ENCODE measurements at regions not wholly inside any gene's neighbourhood (a gene's known extent, or its start where the extent isn't known, plus 50 kb on each side); places are given as distances from the start of the nearest gene placed in this dataset.

- Mint-ChIP-seq H3K4me1 (no peaks in the 10 kb centered on the region), H3K9me3 (peaks cover 12% of the 10 kb centered on the region), H3K4me3 (no peak overlapping the region), H3K36me3 (no peaks in the 10 kb centered on the region), H3K27me3 (no peaks in the 10 kb centered on the region), H3K27ac (no peak overlapping the region)
- no peak for ATAC-seq
Observed at GRCh38 chr14:98726585-98727405, 545.2 kb downstream of the BCL11B start.

DNA sequence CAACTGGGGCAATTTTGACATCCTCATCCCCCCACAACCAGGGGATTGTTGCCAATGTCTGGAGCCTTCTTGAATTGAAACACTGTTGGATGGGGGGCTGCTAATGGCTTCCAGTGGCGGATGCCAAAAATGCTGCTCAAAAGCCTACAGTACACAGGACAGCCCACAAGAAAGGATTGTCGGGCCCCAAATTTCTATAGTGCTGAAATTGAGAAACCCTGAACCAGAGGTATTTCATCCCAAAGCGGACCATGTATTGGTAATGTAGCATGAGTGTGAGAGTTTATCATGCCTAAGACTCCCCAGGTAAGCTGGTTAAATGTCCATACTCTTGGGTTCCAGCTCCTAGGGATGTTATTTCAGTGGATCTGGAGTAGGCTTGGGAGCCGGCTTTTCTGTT, 544.0 kb downstream of the BCL11B start:
- no peak for ATAC-seq
- Mint-ChIP-seq H3K4me1 (no peaks in the 10 kb centered on the region), H3K27me3 (no peaks in the 10 kb centered on the region), H3K36me3 (no peaks in the 10 kb centered on the region), H3K9me3 (peaks cover 8% of the 10 kb centered on the region), H3K4me3 (no peak overlapping the region), H3K27ac (no peak overlapping the region)

- no peaks in the 10 kb centered on the region for H3K27me3 Mint-ChIP-seq
- H3K27ac Mint-ChIP-seq, result no peak overlapping the region
- no peak for ATAC-seq
Observed at GRCh38 chr14:98728836-98729235, 543.2 kb downstream of the BCL11B start.

DNA sequence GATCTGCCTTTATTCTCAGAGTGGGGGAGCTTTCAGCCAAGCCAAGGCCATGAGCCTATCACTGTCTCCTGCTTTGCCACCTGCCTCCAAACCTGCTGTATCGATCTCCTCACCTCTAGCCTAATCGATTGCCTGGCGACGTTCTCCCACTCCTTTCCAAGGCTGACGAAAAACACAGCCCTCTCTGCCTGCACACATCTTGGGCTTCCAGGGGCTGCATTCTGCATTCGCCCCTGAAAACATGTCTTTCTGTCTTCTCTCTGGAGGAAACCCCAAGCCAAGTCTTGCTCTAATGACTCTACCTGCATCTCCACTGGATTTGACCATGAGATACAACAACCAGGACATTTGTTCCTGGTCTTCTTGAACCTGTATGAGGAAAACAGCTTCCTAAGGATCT, 540.7 kb downstream of the BCL11B start:
- peaks cover 14% of the 10 kb centered on the region for H3K9me3 Mint-ChIP-seq
- no peak for ATAC-seq
- H3K4me1 Mint-ChIP-seq, result no peaks in the 10 kb centered on the region
- H3K4me3 Mint-ChIP-seq, result no peak overlapping the region
- H3K36me3 Mint-ChIP-seq, result no peaks in the 10 kb centered on the region
- no peaks in the 10 kb centered on the region for H3K27me3 Mint-ChIP-seq
- no peak overlapping the region for H3K27ac Mint-ChIP-seq

More at GRCh38 chr14:98728836-98729235, 543.2 kb downstream of the BCL11B start:
- no peak overlapping the region for H3K4me3 Mint-ChIP-seq
- no peaks in the 10 kb centered on the region for H3K36me3 Mint-ChIP-seq
- H3K4me1 Mint-ChIP-seq, result no peaks in the 10 kb centered on the region
- peaks cover 11% of the 10 kb centered on the region for H3K9me3 Mint-ChIP-seq

GRCh38 chr14:98731701-98732100, 540.3 kb downstream of the BCL11B start:
- Mint-ChIP-seq H3K27me3 (no peaks in the 10 kb centered on the region), H3K4me1 (no peaks in the 10 kb centered on the region), H3K9me3 (peaks cover 14% of the 10 kb centered on the region), H3K27ac (no peak overlapping the region), H3K4me3 (no peak overlapping the region), H3K36me3 (no peaks in the 10 kb centered on the region)
- ATAC-seq, result no peak

- no peak for ATAC-seq
- no peak overlapping the region for H3K4me3 Mint-ChIP-seq
- no peaks in the 10 kb centered on the region for H3K27me3 Mint-ChIP-seq
- H3K9me3 Mint-ChIP-seq, result peaks cover 14% of the 10 kb centered on the region
- no peaks in the 10 kb centered on the region for H3K4me1 Mint-ChIP-seq
- H3K36me3 Mint-ChIP-seq, result no peaks in the 10 kb centered on the region
- H3K27ac Mint-ChIP-seq, result no peak overlapping the region
Observed at GRCh38 chr14:98733536-98733935, 538.5 kb downstream of the BCL11B start.

DNA sequence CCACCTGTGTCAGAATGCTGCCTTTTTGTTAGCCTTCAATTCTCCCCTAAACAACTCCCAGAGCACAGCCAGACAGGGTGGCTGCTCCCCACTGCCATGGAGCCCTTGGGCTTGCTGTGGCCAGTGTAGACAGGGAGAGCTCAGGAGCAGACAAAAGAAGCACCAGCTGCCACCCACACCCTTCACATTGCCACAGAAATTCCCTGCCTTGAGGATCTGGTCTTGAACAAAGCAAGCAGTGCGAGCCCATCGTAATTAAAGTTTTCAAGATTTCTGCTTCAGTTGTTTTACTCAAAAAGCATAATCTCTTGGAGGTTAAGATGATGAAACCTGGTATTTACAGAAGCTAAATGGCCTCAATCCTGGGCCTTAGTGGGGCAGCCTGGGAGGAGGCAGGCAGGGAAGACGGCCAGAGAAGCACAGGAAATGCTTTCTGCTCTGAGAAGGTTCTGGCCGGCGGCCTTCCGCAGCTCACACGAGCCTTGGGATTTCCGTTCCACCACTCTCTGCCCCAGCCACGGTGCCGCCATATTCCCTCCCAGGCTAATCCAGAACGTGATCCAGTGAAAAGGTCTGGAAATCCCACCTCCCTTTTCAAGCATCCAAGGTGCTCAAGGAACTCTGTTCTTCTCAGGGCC, 535.2 kb downstream of the BCL11B start:
- H3K36me3 Mint-ChIP-seq, result no peaks in the 10 kb centered on the region
- no peak overlapping the region for H3K27ac Mint-ChIP-seq
- no peak for ATAC-seq
- H3K4me3 Mint-ChIP-seq, result no peak overlapping the region
- no peaks in the 10 kb centered on the region for H3K27me3 Mint-ChIP-seq
- peaks cover 10% of the 10 kb centered on the region for H3K9me3 Mint-ChIP-seq
- H3K4me1 Mint-ChIP-seq, result no peaks in the 10 kb centered on the region

DNA sequence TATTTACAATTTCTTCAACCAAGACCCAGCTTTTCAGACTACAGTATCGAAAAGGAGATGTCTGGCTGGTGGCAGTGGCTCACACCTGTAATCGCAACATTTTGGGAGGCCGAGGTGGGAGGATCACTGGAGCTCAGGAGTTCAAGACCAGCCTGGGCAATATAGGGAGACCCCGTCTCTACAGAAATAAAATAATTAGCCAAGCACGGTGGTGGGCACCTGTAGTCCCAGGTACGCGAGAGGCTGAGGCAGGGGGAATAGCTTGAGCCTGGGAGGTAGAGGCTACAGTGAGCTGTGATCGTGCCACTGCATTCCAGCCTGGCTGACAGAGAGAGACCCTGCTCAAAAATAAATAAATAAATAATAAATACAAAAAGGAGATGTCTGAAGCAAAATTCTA, 530.5 kb downstream of the BCL11B start:
- no peak overlapping the region for H3K27ac Mint-ChIP-seq
- no peak for ATAC-seq
- no peaks in the 10 kb centered on the region for H3K27me3 Mint-ChIP-seq
- peaks cover 6% of the 10 kb centered on the region for H3K9me3 Mint-ChIP-seq
- no peaks in the 10 kb centered on the region for H3K4me1 Mint-ChIP-seq
- H3K36me3 Mint-ChIP-seq, result no peaks in the 10 kb centered on the region
- H3K4me3 Mint-ChIP-seq, result no peak overlapping the region

- Mint-ChIP-seq H3K36me3 (no peaks in the 10 kb centered on the region), H3K4me1 (no peaks in the 10 kb centered on the region), H3K4me3 (no peak overlapping the region), H3K9me3 (peaks cover 6% of the 10 kb centered on the region), H3K27ac (no peak overlapping the region), H3K27me3 (no peaks in the 10 kb centered on the region)
- ATAC-seq, result no peak
Observed at GRCh38 chr14:98742001-98742400, 530.0 kb downstream of the BCL11B start.

DNA sequence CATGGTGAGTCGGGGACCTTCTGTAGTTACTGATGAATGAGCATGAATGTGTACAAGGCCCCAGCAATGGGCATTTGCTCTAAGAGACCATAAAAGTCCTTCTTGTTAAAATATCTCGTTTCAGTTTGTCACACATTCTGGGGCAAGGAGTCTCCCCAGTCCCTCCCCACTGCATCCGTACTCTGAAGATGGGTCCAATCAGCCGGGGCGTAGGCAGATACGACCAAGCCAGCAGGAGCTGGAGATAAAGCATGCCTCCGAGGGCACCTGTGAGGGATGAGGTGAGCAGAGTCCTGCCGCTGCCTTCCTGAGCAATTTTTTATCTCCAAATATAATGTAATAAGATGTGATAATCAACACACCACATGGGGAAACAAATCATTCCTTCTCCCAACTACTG, 528.5 kb downstream of the BCL11B start:
- Mint-ChIP-seq H3K4me1 (no peaks in the 10 kb centered on the region), H3K27me3 (no peaks in the 10 kb centered on the region), H3K9me3 (peaks cover 6% of the 10 kb centered on the region), H3K27ac (no peak overlapping the region), H3K4me3 (no peak overlapping the region), H3K36me3 (no peaks in the 10 kb centered on the region)
- no peak for ATAC-seq

GRCh38 chr14:98748966-98749365, 523.0 kb downstream of the BCL11B start:
- no peak for ATAC-seq
- no peaks in the 10 kb centered on the region for H3K27me3 Mint-ChIP-seq
- H3K4me3 Mint-ChIP-seq, result no peak overlapping the region
- no peaks in the 10 kb centered on the region for H3K36me3 Mint-ChIP-seq
- peaks cover 21% of the 10 kb centered on the region for H3K9me3 Mint-ChIP-seq
- no peaks in the 10 kb centered on the region for H3K4me1 Mint-ChIP-seq
- H3K27ac Mint-ChIP-seq, result no peak overlapping the region

DNA sequence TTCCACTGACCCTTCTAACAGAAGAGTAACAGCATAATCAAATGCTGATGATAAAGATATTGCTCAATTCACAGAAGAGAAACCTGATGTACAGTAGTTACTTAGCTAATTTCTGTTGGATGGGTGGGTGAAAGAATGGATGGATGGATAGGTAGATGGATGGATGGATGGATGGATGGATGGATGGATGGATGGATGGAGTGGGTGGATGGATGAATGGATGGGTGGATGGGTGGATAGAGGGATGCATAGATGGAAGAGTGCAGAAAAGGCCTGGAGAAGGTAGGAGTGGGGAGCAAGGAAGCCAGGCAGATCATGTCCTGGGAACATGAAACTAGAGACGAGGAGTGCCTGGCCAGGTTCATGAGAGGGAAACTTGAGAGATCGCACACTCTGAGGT, 520.9 kb downstream of the BCL11B start:
- Mint-ChIP-seq H3K4me1 (no peaks in the 10 kb centered on the region), H3K27ac (no peak overlapping the region), H3K4me3 (no peak overlapping the region), H3K36me3 (no peaks in the 10 kb centered on the region), H3K27me3 (no peaks in the 10 kb centered on the region), H3K9me3 (peaks cover 28% of the 10 kb centered on the region)
- no peak for ATAC-seq

DNA sequence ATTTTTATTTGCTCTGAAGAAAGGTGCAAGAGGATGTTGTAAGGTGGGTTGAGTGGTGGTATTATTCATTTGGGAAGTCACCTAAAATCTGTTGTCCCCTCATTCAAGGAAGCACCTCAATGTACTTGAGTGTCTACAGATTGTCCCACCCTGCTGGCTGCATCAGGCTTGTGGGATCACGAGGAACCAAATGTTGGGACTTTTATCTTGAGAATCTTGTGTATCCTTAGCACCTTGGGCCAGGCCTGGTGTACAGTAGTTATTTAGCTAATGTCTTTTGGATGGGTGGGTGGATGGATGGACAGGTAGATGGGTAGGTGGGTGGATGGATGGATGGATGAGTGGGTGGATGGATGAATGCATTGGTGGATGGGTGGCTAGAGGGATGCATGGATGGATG, 519.3 kb downstream of the BCL11B start:
- no peaks in the 10 kb centered on the region for H3K27me3 Mint-ChIP-seq
- H3K4me1 Mint-ChIP-seq, result no peaks in the 10 kb centered on the region
- no peak overlapping the region for H3K27ac Mint-ChIP-seq
- no peak overlapping the region for H3K4me3 Mint-ChIP-seq
- no peak for ATAC-seq
- peaks cover 30% of the 10 kb centered on the region for H3K9me3 Mint-ChIP-seq
- H3K36me3 Mint-ChIP-seq, result no peaks in the 10 kb centered on the region

DNA sequence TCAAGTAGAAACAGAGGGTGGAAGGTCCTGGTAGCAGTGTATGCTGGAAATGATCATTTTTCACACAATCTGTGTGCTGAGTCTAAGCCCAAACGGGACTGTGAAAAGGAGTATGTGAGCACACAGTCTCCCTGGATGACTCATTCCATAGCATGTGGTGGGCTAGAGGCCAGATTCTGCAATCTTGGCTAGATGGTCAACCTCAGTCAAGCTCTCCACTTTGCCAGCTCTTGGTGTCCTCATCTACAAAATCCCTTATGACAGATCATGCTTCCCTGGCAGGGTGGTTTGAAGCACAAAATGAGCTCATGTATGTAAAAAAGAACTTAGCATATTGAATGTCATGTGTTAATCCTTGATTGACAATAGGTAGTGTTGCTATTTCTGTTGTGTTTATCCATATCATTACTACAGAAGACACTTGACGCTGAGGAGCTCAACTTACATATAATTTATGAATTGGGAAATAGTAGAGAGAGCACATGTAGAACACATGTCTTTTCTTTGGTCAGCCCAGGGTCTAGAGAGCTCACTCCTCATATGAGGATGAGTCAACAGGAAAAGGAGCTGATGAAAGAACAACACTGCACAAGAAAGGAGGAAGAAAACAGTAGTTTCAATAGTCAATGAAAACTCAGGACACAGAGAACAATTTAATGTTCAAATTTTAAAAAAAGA, 517.5 kb downstream of the BCL11B start:
- ATAC-seq, result no peak
- Mint-ChIP-seq H3K27ac (no peak overlapping the region), H3K4me3 (no peak overlapping the region), H3K4me1 (no peaks in the 10 kb centered on the region), H3K27me3 (peaks cover under 1% of the 10 kb centered on the region), H3K36me3 (no peaks in the 10 kb centered on the region), H3K9me3 (peaks cover 32% of the 10 kb centered on the region)

DNA sequence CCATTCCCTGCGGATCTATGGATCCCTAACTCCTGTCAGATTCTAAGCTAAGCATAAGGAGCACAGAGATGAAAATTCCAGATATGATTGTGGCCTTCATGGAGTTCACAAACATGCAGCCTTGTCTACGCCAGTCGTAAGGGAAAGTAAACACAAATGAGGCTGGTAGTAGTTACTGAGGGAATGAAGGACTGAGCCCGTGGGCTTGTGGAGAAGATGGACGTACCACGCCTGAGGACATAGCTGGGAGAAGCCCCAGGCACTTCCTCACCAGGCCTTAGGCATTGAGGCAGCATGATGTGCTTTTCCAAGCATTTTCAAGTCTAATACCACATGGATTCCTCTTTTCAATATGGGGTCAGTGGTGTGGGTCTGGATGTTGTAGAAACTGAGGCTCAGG, 515.2 kb downstream of the BCL11B start:
- no peaks in the 10 kb centered on the region for H3K4me1 Mint-ChIP-seq
- peaks cover 32% of the 10 kb centered on the region for H3K9me3 Mint-ChIP-seq
- no peak overlapping the region for H3K27ac Mint-ChIP-seq
- no peak overlapping the region for H3K4me3 Mint-ChIP-seq
- peaks cover 13% of the 10 kb centered on the region for H3K27me3 Mint-ChIP-seq
- no peaks in the 10 kb centered on the region for H3K36me3 Mint-ChIP-seq
- no peak for ATAC-seq

- Mint-ChIP-seq H3K27ac (no peak overlapping the region), H3K27me3 (peaks cover 13% of the 10 kb centered on the region), H3K4me1 (no peaks in the 10 kb centered on the region), H3K4me3 (no peak overlapping the region), H3K36me3 (no peaks in the 10 kb centered on the region), H3K9me3 (peaks cover 37% of the 10 kb centered on the region)
- no peak for ATAC-seq
Observed at GRCh38 chr14:98758440-98758839, 513.6 kb downstream of the BCL11B start.

Data from stimulated activated memory B cell treated with anti-CD40 and anti-IgM and Interleukin-4, amounts not matched to agents 10 μg/mL and 1 μg/mL and 100 μg/mL, for 72 hours (primary cell).